OCI-LY3 (cell line): ENCODE measurements at regions not wholly inside any gene's neighbourhood (a gene's known extent, or its start where the extent isn't known, plus 50 kb on each side); places are given as distances from the start of the nearest gene placed in this dataset.

Experiments used
- EZH2phosphoT487 ChIP-seq: fragments of 200-600 bp; shearing (Covaris generic); IDR thresholded peaks from 2 replicates; pipeline ENCODE4 v1.6.1; 2018; ENCODE audit warnings: antibody characterized with exemption, mixed run types, low read depth
- TF ChIP-seq, protein P1 (sequence below): fragments of 200-600, 300-600 bp; sonication (generic); IDR thresholded peaks from 2 replicates; pipeline ENCODE4 v1.5.1; 2014; ENCODE audit warnings: antibody characterized with exemption, low read length, low read depth

GRCh38 chr4:63029380-63029779 is 1379.9 kb downstream of the TECRL start:
- TF ChIP-seq, protein P1, sequence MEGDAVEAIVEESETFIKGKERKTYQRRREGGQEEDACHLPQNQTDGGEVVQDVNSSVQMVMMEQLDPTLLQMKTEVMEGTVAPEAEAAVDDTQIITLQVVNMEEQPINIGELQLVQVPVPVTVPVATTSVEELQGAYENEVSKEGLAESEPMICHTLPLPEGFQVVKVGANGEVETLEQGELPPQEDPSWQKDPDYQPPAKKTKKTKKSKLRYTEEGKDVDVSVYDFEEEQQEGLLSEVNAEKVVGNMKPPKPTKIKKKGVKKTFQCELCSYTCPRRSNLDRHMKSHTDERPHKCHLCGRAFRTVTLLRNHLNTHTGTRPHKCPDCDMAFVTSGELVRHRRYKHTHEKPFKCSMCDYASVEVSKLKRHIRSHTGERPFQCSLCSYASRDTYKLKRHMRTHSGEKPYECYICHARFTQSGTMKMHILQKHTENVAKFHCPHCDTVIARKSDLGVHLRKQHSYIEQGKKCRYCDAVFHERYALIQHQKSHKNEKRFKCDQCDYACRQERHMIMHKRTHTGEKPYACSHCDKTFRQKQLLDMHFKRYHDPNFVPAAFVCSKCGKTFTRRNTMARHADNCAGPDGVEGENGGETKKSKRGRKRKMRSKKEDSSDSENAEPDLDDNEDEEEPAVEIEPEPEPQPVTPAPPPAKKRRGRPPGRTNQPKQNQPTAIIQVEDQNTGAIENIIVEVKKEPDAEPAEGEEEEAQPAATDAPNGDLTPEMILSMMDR = no peak
- no peak for TF ChIP-seq EZH2phosphoT487
